ENCODE measurements at regions not wholly inside any gene's neighbourhood (a gene's known extent, or its start where the extent isn't known, plus 50 kb on each side); places are given as distances from the start of the nearest gene placed in this dataset.

- TF ChIP-seq EZH2 (IDR thresholded peaks at IDR 0.05; ENCODE audit: insufficient read depth, poor library complexity, severe bottlenecking) (no peak), EZH2phosphoT487 (IDR thresholded peaks at IDR 0.05; ENCODE audit: insufficient read depth, low read depth) (no peak)
These were observed 90.0 kb upstream of the TNFAIP3 start for GRCh38 chr6:137776786-137777686.

Measured in GM23248 (cell line).